ENCODE measurements at regions not wholly inside any gene's neighbourhood (a gene's known extent, or its start where the extent isn't known, plus 50 kb on each side); places are given as distances from the start of the nearest gene placed in this dataset.

- TF ChIP-seq ZNF274 (IDR thresholded peaks at IDR 0.05; ENCODE audit: low read depth, low read length) (no peak), YY1 (IDR thresholded peaks at IDR 0.05; ENCODE audit: insufficient read depth, insufficient read length) (no peak)
Observed at GRCh38 chr21:14616380-14617039, 70.4 kb upstream of the SAMSN1 start.
